NCI-H2107 treated with DMSO at 0.1 percent for 48 hours (cell line): ENCODE measurements at regions not wholly inside any gene's neighbourhood (a gene's known extent, or its start where the extent isn't known, plus 50 kb on each side); places are given as distances from the start of the nearest gene placed in this dataset.

ENCODE experiments used
- DNase-seq: peaks from one replicate; lab custom pipeline; 2025; ENCODE audit not compliant: unreplicated experiment; lab: John Stamatoyannopoulos, UW

GRCh38 chr22:48096851-48097665 is 1334.6 kb downstream of the TBC1D22A start:
- no peak for DNase-seq

GRCh38 chr22:48096411-48096810 is 1334.0 kb downstream of the TBC1D22A start:
- DNase-seq = no peak

GRCh38 chr22:48093981-48094380 is 1331.5 kb downstream of the TBC1D22A start:
- no peak for DNase-seq

GRCh38 chr22:48092866-48093265 is 1330.4 kb downstream of the TBC1D22A start:
- no peak for DNase-seq

- no peak for DNase-seq
Observed at GRCh38 chr22:48091656-48092223, 1329.3 kb downstream of the TBC1D22A start.

- DNase-seq = no peak
Observed at GRCh38 chr22:48091060-48091650, 1328.7 kb downstream of the TBC1D22A start.

GRCh38 chr22:48090332-48090672 is 1327.9 kb downstream of the TBC1D22A start:
- no peak for DNase-seq

- no peak for DNase-seq
Observed at GRCh38 chr22:48089601-48090331, 1327.3 kb downstream of the TBC1D22A start.

- no peak for DNase-seq
Observed at GRCh38 chr22:48088926-48089536, 1326.6 kb downstream of the TBC1D22A start.

- no peak for DNase-seq
Observed at GRCh38 chr22:48088251-48088650, 1325.8 kb downstream of the TBC1D22A start.

- no peak for DNase-seq
Observed at GRCh38 chr22:48085901-48086645, 1323.6 kb downstream of the TBC1D22A start.

- no peak for DNase-seq
Observed at GRCh38 chr22:48084729-48085050, 1322.2 kb downstream of the TBC1D22A start.

GRCh38 chr22:48084041-48084728 is 1321.7 kb downstream of the TBC1D22A start:
- no peak for DNase-seq

- DNase-seq = no peak
Observed at GRCh38 chr22:48083502-48083901, 1321.1 kb downstream of the TBC1D22A start.

GRCh38 chr22:48082284-48082683 is 1319.8 kb downstream of the TBC1D22A start:
- no peak for DNase-seq

GRCh38 chr22:48081281-48081680 is 1318.8 kb downstream of the TBC1D22A start:
- no peak for DNase-seq

GRCh38 chr22:48080316-48081165 is 1318.1 kb downstream of the TBC1D22A start:
- no peak for DNase-seq

- no peak for DNase-seq
Observed at GRCh38 chr22:48079505-48080290, 1317.2 kb downstream of the TBC1D22A start.
